PC-9 (cell line): ENCODE measurements at regions not wholly inside any gene's neighbourhood (a gene's known extent, or its start where the extent isn't known, plus 50 kb on each side); places are given as distances from the start of the nearest gene placed in this dataset.

Experiments
- CTCF ChIP-seq: fragments of 200-600 bp; sonication (generic); conservative IDR thresholded peaks from 2 replicates; pipeline ENCODE4 v1.6.1; 2017; ENCODE audit warnings: mixed run types, antibody characterized with exemption, mild to moderate bottlenecking, moderate library complexity
- EZH2 ChIP-seq: fragments of 200-600 bp; sonication (generic); IDR thresholded peaks from 2 replicates; pipeline ENCODE4 v1.8.0; 2017; ENCODE audit warnings: antibody characterized with exemption, low read depth

GRCh38 chr10:87603196-87603595, 56.5 kb upstream of the PAPSS2 start:
- TF ChIP-seq CTCF (no peak), EZH2 (no peak)
